ENCODE measurements at regions not wholly inside any gene's neighbourhood (a gene's known extent, or its start where the extent isn't known, plus 50 kb on each side); places are given as distances from the start of the nearest gene placed in this dataset.

DNA sequence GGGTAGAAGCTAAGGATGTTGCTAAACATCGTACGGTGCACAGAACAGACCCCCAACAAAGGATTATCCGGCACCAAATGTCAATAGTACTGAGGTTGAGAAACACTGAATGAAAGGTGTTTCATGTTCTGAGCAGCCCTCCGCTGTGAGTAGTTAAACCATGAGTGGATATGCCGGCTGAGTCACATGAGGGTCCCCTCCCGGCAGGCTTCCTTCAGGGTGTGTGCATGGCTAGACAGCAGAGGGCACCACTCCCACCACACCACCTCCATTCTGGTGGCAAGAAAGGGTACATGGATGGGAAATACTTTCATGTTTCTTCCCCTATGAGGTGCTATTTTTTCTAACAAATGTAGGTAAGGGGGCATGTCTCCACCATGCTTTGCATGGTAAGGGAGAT is 128.3 kb upstream of the SEMA6D start:
- Histone ChIP-seq H3K36me3 (ENCODE audit: control insufficient read depth in 2 of 2, insufficient read depth in 2 of 2, low read length in 1 of 2) (no peaks in the 10 kb centered on the region), H2AFZ (ENCODE audit: control insufficient read depth, low read depth, low read length) (no peak overlapping the region), H3K9me3 (replicated peaks; ENCODE audit: control insufficient read depth, insufficient read depth, low read length) (no peaks in the 10 kb centered on the region), H3K4me3 (no peak overlapping the region), H3K79me2 (ENCODE audit: control insufficient read depth, insufficient read depth, low read length) (no peaks in the 10 kb centered on the region), H3K4me2 (ENCODE audit: control insufficient read depth, insufficient read depth) (no peak overlapping the region), H3K4me1 (ENCODE audit: control insufficient read depth, insufficient read depth, low read length) (no peaks in the 10 kb centered on the region), H4K20me1 (ENCODE audit: control insufficient read depth, insufficient read depth) (no peaks in the 10 kb centered on the region), H3K27ac (ENCODE audit: control insufficient read depth, insufficient read depth) (no peak overlapping the region), H3K9ac (ENCODE audit: control insufficient read depth, insufficient read depth, low read length) (no peak overlapping the region), H3K27me3 (replicated peaks in 1 of 2; ENCODE audit: control insufficient read depth in 2 of 2, insufficient read depth in 2 of 2, low read length in 1 of 2) (no peaks in the 10 kb centered on the region)
- WGBS (ENCODE audit: insufficient coverage, insufficient replicate concordance, low lambda C conversion rate, missing lambda C conversion rate): 84% methylated on average over 6 of the region's 6 CpGs
- in situ Hi-C loops (cut with MboI): no loop called here
- ChIA-PET CTCF (no interaction called here), SMC1A (ENCODE audit: uncharacterized antibody, unreplicated experiment) (no interaction called here), RAD21 (ENCODE audit: unreplicated experiment) (no interaction called here), POLR2A (no interaction called here)
- ATAC-seq (no peak), DNase-seq (ENCODE audit: low read depth, low spot score) (no peak), FAIRE-seq (no peak)
- intact Hi-C loops (cut with micrococcal nuclease; ENCODE audit: unreplicated experiment): no loop called here
- BruUV-seq (replicated peaks): no TSS peak
- TF ChIP-seq NFYB (IDR thresholded peaks at IDR 0.05; ENCODE audit: insufficient read depth, low read depth, low read length) (no peak), MEF2B (IDR thresholded peaks at IDR 0.05; ENCODE audit: partially characterized antibody, poor library complexity, severe bottlenecking) (no peak), CREM (IDR thresholded peaks at IDR 0.05; ENCODE audit: low read depth) (no peak), HDAC2 (IDR thresholded peaks at IDR 0.05) (no peak), TARDBP (IDR thresholded peaks at IDR 0.05; ENCODE audit: borderline replicate concordance) (no peak), CBX3 (IDR thresholded peaks at IDR 0.05; ENCODE audit: borderline replicate concordance, low read depth) (no peak), RAD21 (IDR thresholded peaks at IDR 0.05; ENCODE audit: insufficient read depth, low read depth, low read length) (no peak), NBN (IDR thresholded peaks at IDR 0.05) (no peak), BRCA1 (IDR thresholded peaks at IDR 0.05; ENCODE audit: low read depth, low read length) (no peak), FOXM1 (IDR thresholded peaks at IDR 0.05; ENCODE audit: low read depth, low read length) (no peak), PAX8 (IDR thresholded peaks at IDR 0.05) (no peak), ATF7 (IDR thresholded peaks at IDR 0.05; ENCODE audit: low read depth) (no peak), IRF4 (IDR thresholded peaks at IDR 0.05; ENCODE audit: low read depth, low read length) (no peak), LARP7 (IDR thresholded peaks at IDR 0.05) (no peak)
- TF ChIP-seq, protein P1, sequence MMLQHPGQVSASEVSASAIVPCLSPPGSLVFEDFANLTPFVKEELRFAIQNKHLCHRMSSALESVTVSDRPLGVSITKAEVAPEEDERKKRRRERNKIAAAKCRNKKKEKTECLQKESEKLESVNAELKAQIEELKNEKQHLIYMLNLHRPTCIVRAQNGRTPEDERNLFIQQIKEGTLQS (IDR thresholded peaks at IDR 0.05; ENCODE audit: borderline replicate concordance, extremely low read depth, low read depth, low read length): no peak
- TF ChIP-seq, protein P2, sequence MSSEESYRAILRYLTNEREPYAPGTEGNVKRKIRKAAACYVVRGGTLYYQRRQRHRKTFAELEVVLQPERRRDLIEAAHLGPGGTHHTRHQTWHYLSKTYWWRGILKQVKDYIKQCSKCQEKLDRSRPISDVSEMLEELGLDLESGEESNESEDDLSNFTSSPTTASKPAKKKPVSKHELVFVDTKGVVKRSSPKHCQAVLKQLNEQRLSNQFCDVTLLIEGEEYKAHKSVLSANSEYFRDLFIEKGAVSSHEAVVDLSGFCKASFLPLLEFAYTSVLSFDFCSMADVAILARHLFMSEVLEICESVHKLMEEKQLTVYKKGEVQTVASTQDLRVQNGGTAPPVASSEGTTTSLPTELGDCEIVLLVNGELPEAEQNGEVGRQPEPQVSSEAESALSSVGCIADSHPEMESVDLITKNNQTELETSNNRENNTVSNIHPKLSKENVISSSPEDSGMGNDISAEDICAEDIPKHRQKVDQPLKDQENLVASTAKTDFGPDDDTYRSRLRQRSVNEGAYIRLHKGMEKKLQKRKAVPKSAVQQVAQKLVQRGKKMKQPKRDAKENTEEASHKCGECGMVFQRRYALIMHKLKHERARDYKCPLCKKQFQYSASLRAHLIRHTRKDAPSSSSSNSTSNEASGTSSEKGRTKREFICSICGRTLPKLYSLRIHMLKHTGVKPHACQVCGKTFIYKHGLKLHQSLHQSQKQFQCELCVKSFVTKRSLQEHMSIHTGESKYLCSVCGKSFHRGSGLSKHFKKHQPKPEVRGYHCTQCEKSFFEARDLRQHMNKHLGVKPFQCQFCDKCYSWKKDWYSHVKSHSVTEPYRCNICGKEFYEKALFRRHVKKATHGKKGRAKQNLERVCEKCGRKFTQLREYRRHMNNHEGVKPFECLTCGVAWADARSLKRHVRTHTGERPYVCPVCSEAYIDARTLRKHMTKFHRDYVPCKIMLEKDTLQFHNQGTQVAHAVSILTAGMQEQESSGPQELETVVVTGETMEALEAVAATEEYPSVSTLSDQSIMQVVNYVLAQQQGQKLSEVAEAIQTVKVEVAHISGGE (CRISPR knock-in tag; IDR thresholded peaks at IDR 0.05): no peak
- TF ChIP-seq, protein P3, sequence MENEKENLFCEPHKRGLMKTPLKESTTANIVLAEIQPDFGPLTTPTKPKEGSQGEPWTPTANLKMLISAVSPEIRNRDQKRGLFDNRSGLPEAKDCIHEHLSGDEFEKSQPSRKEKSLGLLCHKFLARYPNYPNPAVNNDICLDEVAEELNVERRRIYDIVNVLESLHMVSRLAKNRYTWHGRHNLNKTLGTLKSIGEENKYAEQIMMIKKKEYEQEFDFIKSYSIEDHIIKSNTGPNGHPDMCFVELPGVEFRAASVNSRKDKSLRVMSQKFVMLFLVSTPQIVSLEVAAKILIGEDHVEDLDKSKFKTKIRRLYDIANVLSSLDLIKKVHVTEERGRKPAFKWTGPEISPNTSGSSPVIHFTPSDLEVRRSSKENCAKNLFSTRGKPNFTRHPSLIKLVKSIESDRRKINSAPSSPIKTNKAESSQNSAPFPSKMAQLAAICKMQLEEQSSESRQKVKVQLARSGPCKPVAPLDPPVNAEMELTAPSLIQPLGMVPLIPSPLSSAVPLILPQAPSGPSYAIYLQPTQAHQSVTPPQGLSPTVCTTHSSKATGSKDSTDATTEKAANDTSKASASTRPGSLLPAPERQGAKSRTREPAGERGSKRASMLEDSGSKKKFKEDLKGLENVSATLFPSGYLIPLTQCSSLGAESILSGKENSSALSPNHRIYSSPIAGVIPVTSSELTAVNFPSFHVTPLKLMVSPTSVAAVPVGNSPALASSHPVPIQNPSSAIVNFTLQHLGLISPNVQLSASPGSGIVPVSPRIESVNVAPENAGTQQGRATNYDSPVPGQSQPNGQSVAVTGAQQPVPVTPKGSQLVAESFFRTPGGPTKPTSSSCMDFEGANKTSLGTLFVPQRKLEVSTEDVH (IDR thresholded peaks at IDR 0.05; ENCODE audit: low read depth, partially characterized antibody): no peak
- TF ChIP-seq, protein P4, sequence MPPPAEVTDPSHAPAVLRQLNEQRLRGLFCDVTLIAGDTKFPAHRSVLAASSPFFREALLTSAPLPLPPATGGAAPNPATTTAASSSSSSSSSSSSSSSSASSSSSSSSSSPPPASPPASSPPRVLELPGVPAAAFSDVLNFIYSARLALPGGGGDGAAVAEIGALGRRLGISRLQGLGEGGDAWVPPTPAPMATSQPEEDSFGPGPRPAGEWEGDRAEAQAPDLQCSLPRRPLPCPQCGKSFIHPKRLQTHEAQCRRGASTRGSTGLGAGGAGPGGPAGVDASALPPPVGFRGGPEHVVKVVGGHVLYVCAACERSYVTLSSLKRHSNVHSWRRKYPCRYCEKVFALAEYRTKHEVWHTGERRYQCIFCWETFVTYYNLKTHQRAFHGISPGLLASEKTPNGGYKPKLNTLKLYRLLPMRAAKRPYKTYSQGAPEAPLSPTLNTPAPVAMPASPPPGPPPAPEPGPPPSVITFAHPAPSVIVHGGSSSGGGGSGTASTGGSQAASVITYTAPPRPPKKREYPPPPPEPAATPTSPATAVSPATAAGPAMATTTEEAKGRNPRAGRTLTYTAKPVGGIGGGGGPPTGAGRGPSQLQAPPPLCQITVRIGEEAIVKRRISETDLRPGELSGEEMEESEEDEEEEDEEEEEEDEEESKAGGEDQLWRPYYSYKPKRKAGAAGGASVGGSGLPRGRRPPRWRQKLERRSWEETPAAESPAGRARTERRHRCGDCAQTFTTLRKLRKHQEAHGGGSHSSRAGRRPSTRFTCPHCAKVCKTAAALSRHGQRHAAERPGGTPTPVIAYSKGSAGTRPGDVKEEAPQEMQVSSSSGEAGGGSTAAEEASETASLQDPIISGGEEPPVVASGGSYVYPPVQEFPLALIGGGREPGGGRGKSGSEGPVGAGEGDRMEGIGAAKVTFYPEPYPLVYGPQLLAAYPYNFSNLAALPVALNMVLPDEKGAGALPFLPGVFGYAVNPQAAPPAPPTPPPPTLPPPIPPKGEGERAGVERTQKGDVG (CRISPR knock-in tag; IDR thresholded peaks at IDR 0.05): no peak

Measured in GM12878 (cell line).